HL-60 (cell line): ENCODE measurements at regions not wholly inside any gene's neighbourhood (a gene's known extent, or its start where the extent isn't known, plus 50 kb on each side); places are given as distances from the start of the nearest gene placed in this dataset.
"Not testable (repeated sequence)": the region's sequence is repeated elsewhere in the genome, so short reads cannot be mapped to it uniquely, and the experiment has no call there.

Source experiments
- DNase-seq, 2 experiments: peaks; one replicate each; pipeline ENCODE4 v3.0.0-alpha.2; 2010 to 2020; ENCODE audit warnings: low read depth in 1 of 2, low spot score in 1 of 2
- H3K27ac ChIP-seq: fragments of 250-450 bp; sonication (Bioruptor Pico); replicated peaks from 2 replicates; pipeline ENCODE4 v1.5.1; 2020; ENCODE audit warnings: mild to moderate bottlenecking, moderate library complexity
- H3K27me3 ChIP-seq: fragments of 250-450 bp; sonication (Bioruptor Pico); 2 replicates; pipeline ENCODE4 v1.5.1; 2021; ENCODE audit warnings: mild to moderate bottlenecking, moderate library complexity; ENCODE audit not compliant: insufficient read depth, poor library complexity, severe bottlenecking
- H3K4me3 ChIP-seq: replicated peaks from 2 replicates; pipeline ENCODE4 v1.5.1; 2011; ENCODE audit warnings: mild to moderate bottlenecking, control low read depth, low read length; ENCODE audit not compliant: insufficient read depth
- GABPA ChIP-seq: IDR thresholded peaks from 2 replicates; pipeline ENCODE4 v1.6.1; 2012; ENCODE audit warnings: low read depth
- POLR2AphosphoS5 ChIP-seq: IDR thresholded peaks from 2 replicates; pipeline ENCODE4 v1.6.1; 2012; ENCODE audit warnings: low read depth
- REST ChIP-seq: IDR thresholded peaks from 2 replicates; pipeline ENCODE4 v1.6.1; 2012; ENCODE audit warnings: low read depth; ENCODE audit not compliant: insufficient replicate concordance
- SPI1 ChIP-seq: IDR thresholded peaks from 2 replicates; pipeline ENCODE4 v1.6.1; 2012; ENCODE audit warnings: low read depth, mild to moderate bottlenecking, borderline replicate concordance
- TF ChIP-seq, protein P1 (sequence below): IDR thresholded peaks from one replicate; pipeline ENCODE4 v1.5.1; 2011; ENCODE audit warnings: low read length, control low read depth, inconsistent platforms; ENCODE audit not compliant: insufficient read depth

- no peak for DNase-seq
- TF ChIP-seq REST, result no peak
- TF ChIP-seq GABPA, result no peak
- TF ChIP-seq, protein P1, sequence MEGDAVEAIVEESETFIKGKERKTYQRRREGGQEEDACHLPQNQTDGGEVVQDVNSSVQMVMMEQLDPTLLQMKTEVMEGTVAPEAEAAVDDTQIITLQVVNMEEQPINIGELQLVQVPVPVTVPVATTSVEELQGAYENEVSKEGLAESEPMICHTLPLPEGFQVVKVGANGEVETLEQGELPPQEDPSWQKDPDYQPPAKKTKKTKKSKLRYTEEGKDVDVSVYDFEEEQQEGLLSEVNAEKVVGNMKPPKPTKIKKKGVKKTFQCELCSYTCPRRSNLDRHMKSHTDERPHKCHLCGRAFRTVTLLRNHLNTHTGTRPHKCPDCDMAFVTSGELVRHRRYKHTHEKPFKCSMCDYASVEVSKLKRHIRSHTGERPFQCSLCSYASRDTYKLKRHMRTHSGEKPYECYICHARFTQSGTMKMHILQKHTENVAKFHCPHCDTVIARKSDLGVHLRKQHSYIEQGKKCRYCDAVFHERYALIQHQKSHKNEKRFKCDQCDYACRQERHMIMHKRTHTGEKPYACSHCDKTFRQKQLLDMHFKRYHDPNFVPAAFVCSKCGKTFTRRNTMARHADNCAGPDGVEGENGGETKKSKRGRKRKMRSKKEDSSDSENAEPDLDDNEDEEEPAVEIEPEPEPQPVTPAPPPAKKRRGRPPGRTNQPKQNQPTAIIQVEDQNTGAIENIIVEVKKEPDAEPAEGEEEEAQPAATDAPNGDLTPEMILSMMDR, result no peak
- Histone ChIP-seq H3K27ac (no peak overlapping the region), H3K27me3 (no peaks in the 10 kb centered on the region), H3K4me3 (no peak overlapping the region)
Measured at GRCh38 chr2:158882297-158882696, 86.1 kb upstream of the TANC1 start.

DNA sequence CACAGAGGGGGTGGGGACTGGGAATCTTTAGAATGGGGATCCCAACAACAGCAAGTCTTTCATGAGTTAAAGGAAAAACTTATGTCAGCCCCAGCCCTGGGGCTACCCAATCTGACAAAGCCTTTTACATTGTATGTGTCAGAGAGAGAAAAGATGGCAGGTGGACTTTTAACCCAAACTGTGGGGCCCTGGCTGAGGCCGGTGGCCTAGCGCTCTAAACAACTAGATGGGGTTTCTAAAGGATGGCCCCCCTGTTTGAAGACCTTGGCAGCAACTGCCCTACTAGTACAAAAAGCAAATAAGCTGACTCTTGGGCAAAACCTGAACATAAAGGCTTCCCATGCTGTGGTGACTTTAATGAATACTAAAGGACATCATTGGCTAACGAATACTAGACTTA is 83.9 kb upstream of the TANC1 start:
- not testable (repeated sequence) for H3K27me3 ChIP-seq, DNase-seq, H3K27ac ChIP-seq, H3K4me3 ChIP-seq

DNA sequence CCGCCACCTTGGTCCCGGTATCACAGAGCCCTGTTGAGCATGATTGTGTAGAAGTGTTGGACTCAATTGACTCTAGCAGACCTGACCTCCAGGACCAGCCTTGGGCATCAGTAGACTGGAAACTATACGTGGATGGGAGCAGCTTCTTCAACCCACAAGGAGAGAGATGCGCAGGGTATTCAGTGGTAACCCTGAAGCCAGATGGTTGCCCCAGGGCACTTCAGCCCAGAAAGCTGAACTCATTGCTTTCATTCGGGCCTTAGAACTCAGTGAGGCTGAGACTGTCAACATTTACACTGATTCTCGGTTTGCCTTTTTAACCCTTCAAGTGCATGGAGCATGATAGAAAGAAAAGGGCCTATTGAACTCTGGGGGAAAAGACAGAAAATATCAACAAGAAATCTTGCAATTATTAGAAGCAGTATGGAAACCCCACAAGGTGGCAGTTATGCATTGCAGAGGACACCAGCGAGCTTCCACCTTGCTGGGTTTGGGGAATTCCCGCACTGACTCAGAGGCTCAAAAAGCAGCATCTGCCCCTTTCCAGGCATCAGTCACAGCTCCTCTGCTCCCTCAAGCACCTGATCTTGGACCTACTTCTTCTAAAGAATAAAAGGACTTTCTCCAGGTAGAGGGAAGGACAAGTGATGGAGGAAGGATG is 83.3 kb upstream of the TANC1 start:
- not testable (repeated sequence) for DNase-seq, H3K27ac ChIP-seq, H3K4me3 ChIP-seq, H3K27me3 ChIP-seq

DNA sequence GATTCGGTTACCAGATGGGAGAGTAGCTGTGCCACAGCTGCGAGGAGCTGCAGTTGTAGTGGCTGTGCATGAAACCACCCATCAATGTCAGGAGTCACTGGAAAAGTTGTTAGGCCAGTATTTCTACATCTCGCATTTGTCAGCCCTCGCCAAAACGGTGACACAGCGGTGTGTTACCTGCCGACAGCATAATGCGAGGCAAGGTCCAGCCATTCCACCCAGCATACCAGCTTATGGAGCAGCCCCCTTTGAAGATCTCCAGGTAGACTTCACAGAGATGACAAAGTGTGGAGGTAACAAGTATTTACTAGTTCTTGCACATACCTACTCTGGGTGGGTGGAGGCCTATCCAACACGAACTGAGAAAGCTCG is 82.8 kb upstream of the TANC1 start:
- DNase-seq, H3K27ac ChIP-seq, H3K27me3 ChIP-seq, H3K4me3 ChIP-seq: not testable (repeated sequence)

GRCh38 chr2:158889135-158889853 is 79.1 kb upstream of the TANC1 start:
- no peak overlapping the region for H3K27ac ChIP-seq
- TF ChIP-seq GABPA, result no peak
- no peak for TF ChIP-seq REST
- no peak for TF ChIP-seq POLR2AphosphoS5
- TF ChIP-seq SPI1, result no peak
- TF ChIP-seq, protein P1, result no peak
- H3K4me3 ChIP-seq, result no peak overlapping the region
- H3K27me3 ChIP-seq, result no peaks in the 10 kb centered on the region
- no peak for DNase-seq
